CD4-positive, alpha-beta T cell treated with Interleukin-6 for 4 hours (primary cell): ENCODE measurements at regions not wholly inside any gene's neighbourhood (a gene's known extent, or its start where the extent isn't known, plus 50 kb on each side); places are given as distances from the start of the nearest gene placed in this dataset.
"Not testable (repeated sequence)": the region's sequence is repeated elsewhere in the genome, so short reads cannot be mapped to it uniquely, and the experiment has no call there.

Experiments
- DNase-seq: peaks from one replicate; pipeline ENCODE4 v3.0.0-alpha.2; 2020; ENCODE audit warnings: mixed read lengths

DNA sequence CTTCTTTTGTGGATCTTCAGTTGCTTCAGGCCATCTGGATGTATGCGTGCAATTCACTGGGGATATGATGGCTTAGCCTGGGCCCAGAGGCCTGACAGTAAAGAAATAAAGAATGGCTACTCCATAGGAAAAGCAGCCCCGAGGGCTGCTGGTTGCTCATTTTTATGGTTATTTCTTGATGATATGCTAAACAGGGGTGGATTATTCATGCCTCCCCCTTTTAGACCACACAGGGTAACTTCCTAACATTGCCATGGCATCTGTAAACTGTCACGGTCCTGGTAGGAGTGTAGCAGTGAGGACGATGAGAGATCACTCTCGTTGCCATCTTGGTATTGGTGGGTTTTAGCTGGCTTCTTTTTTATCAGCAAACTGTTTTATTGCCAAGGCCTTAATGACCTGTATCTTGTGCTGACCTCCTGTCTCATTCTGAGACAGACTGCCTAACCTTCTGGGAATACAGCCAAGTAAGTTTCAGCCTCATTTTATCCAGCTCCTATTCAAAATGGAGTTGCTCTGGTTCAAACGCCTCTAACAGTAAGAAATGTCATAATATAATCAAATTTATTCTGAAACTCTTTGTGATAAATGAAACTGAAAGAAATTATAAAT is 60.5 kb downstream of the DSEL start:
- DNase-seq: no peak

DNA sequence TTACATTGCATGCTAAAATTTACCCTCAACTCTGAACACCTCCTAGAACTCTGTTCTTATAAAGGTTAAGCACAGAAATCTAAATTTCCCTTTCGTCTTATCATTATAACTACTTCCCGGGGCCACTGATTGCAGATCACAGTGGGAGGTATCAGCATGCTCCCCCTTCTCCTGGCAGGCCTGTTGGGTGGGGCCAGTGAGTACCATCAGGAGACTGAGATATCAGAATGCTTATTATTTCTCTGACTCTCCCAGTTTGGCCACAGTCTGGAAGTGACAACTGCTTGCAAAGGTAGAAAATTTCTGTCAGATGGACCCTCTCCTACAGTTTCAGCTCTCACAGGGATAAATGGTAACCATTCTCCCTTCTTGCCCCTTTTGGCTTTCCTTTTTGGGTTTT is 62.6 kb downstream of the DSEL start:
- DNase-seq: no peak

DNA sequence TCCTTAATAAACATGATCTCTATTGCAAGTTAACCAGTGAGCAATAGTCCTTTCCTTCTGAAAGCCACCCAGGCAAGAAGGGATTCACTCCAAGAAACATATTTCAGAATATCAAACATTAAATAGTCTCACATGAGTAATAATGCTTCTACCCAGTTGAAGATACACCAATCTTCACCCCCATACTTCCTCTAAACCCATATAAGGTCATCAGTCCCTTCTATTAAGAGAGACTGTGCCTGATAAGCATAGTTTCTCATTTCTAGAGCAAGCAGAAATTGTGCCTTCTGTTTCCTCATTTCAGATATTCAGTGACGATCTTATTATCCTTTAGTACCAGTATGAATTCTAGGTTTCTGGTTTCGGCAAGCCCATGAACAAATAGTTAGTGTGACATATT is 64.6 kb downstream of the DSEL start:
- no peak for DNase-seq

DNA sequence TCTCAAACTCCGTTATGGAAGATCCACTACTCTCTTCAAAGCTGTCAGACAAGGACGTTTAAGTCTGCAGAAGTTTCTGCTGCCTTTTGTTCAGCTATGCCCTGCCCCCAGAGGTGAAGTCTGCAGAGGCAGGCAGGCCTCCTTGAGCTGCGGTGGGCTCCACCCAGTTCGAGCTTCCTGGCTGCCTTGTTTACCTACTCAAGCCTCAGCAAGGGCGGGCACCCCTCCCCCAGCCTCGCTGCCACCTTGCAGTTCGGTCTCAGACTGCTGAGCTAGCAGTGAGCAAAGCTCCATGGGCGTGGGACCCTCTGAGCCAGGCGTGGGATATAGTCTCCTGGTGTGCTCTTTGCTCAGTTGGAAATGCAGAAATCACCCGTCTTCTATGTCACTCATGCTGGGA is 65.4 kb downstream of the DSEL start:
- peak; percentile 23 for DNase-seq

DNA sequence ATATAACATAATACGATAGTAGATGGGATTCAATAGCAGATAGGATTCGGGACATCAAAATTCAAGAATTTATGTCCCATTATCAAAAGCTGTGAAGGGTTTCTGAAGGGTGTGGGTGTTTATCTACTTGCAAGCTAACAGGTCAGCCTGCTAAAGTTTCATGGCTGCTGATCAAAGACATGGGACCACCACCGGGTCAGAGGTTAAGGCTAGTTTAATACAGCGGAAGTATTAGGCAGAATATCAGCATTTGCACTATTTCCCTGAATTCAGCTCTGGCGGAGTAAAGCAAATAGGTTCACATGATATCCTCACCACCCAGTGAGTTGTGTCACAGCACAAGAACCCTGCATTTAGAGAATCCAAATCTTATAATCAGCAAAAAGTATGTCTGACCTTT is 82.5 kb downstream of the DSEL start:
- no peak for DNase-seq

DNA sequence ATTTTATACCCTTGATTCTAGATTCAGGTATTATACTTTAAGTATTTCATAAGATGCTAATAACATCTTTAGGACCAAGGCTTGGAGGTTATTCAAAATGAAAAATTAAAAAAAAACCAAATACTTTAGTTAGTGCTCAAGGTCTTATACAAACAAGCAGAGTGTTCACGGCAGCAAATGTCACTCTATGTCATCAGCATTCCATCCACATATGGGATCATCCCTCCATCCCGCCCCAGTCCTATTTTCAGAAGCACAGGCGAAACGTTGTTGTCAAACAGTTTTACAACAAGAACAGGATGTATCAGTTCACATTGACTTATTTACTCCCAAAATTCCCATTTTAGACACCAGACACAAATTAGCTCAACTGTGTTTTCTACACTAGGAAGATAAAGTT is 83.7 kb downstream of the DSEL start:
- DNase-seq: no peak

DNA sequence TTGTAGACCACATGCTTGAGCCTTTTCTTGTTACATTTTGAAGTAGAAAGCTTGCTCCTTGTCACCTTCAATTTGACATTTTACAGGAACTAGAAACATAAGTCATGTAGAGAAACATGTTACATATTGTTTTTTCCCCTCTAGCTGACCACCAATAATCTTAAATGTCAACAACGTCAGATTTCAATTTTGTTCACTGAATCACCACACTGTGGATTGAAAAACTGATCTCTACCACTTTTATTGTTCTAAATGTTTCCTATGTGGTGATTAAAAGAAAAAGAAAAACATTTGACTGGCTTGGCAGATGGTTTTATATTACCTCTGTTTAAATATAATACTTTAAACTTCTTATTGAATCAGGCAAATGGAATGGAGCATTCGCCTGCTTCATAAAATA is 87.7 kb downstream of the DSEL start:
- no peak for DNase-seq

DNA sequence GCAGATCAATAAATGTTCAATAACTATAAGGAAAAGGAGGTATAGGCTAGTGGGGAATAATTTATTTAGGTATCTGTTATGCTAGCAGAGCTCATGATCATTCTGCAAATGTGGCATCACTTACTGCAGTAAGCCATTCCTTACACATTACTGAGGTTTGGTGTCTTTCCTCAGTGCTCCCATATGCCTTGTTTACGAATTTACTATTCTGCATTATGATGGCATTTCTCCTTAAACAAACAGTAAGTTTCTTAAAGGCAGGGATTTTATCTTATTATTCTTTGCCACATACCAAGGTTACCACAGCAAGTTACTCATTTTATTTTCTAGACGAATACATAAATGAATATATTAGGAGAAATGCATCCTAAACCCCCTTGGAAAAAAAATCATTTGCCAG is 88.4 kb downstream of the DSEL start:
- DNase-seq: no peak

DNA sequence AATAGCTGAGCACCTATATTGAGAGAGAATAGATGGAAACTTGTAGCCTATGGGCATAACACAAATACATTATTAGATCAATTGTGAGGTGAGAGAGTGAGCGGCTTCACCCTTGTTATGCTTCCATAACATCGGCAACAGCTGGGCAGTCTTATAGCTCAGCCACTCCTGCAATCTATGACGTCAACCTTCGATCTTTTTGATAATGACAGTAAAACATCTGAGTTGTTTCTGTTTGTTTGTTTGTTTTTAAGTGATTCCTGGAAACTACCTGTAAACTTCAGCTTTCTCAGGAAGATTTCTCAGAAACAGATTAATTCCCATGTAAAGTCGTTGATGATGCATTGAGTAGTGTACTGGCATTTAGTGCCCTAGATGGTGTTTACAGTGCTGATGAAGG is 90.0 kb downstream of the DSEL start:
- DNase-seq: no peak

DNA sequence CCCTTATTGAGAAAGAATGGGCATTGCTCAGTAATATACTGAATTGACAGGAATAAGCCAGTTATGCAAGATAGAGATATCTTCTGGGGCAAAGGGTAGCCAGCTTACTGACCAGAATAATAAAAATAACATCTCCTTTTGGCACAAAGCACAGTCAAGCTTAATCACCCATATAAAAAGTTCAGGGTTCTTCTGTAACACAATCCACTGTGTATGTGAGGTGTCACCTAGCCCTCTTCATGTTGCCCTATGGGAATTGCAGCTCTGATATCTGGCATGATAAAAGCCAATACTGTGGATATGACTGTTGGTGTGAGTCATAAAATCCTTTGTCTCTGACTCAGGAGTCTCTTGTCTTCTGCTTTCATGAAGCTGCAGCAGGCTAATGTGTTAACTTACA is 90.8 kb downstream of the DSEL start:
- DNase-seq: no peak

DNA sequence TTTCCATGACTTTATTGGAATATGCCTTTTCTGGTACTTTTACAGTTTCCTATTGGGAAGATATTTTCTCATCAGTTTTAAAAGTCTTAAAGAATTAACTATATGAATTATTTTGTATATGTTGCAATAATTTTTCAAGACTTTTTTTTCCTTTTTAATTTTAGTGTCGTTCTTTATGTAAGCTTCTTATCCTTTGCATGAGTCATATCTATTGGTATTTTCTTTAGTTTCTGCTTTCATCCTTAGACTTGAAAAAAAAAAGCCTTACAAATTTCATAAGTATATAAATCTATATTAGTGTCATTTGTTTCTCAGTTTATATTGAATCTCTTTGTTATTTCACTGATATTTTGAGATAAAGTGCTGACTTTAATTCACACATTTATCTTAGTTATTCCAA is 94.9 kb downstream of the DSEL start:
- DNase-seq: no peak

DNA sequence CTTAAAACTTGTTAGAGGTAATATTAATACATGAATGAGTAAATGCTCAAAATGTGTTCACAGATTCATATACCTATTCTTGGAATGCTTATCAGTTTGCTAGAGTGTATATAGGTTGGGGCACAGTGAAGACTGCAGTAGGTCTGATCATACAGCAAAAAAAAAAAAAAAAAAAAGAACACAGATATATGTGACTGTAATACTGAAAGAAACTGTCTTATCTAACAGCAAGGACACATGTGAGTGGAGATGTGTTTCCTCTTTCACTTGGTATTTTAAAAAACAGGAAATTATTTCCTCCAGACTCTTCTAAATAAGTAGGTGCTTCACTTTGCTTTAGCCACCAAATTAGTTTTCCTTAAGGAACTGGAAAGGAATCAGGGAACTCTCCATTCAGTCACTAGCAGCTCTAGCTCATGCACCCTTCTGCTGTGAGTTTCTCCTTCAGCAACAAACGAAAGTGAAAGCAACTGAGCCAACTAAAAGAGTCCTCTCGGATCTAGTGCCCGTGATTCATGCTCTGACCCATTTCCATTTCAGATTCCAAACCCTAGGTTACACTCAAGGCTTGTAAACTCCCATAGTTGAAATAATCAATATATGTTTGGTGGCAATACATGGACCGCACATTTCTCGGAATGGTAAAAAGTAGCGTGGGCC is 98.5 kb downstream of the DSEL start:
- DNase-seq: peak; percentile 21

DNA sequence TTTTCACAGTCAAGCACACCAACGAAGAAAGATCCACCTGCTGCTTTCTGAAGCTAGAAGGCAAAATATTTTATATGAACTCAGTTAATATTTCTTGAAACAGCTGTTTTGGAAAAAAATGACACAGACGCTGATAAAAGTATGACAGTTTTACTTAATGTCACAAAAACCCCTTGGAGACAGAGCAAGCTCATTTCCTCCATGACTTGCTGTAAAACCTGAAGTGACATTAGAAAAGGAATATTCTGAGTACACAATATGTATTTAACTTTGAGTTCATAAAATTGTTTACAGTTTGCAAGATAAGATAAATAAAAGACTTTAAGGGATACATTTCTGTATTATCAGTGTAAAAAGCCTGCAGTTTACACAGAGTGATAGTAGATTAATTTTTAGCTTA is 105.4 kb downstream of the DSEL start:
- DNase-seq: no peak

DNA sequence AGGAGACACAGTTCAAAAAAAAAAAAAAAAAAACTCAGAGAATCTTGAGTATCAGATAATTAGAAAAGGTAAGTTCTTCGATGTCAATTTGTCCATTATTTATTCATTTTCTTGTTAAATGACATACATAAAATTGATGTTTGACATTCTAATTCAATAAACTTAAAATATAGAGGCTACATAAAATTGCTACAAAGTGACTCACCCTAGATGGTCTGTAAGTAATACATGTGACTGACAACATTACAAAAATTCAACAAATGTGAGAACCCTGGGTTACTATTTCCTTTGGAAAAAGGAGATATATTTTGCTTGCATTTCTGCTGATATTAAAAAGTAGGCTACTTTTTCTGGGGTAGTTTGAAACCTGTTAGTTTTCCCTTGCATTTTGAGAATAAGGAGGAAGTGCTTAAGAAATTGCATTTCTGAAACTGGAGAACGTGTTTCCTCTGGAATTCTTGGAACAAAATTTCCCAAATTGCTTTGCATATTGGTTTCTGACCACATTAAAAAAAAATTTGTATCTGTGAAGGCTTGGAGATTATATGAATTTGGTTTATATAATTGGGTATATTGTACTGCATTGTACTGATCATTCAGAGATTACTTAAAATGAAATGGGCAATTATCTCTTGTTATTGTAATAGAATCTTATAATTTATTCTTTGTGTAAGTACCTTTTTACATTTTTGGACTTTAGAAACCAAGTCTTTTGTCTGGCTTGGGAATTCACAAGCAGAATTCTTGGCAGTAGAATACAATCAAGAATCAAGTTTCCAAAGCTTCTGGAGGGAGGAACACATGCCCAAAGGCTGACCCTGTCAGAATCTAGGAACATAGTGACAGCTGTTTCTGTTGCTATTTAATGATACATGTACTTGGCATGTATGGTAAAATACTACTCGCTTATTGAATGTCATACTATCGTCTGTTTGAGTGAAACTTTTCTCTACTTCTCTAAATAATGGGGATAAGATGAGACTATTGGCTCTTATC is 106.1 kb downstream of the DSEL start:
- DNase-seq: no peak

DNA sequence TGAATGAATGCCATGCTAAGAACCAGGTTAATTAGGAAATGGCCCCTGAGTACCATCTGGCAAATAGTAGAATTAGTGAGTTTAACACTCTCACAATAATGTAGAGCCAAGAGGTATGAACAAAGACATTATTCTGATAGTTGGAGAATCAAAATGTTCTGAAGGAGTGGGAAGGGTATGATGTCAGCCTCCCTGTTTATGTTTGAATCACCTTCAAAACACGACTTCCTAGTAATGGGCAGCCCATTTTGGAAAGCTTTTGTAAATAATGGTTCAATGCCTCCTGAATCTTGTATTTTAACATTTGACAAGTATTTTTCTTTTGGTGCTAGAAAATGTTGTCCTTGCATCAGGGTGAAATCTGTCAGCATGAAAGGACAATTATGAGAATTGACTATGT is 108.3 kb downstream of the DSEL start:
- no peak for DNase-seq

DNA sequence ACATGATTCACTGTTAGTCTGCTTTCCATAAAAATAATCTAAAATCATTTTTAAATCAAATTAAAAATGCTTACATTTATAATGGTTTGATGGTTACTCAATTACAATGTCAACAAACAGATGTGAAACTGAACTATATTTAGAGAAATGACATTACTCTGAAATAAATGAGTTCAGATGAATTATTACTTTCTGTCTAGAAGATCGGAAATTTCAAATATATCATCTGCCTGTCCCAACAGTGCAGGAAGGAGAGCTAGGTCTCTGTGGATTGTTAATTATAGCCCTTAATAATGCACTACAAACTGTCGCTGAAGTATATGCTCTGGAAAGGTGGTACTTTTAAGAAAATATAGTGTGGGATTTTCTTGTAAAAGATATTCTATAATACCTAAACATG is 109.8 kb downstream of the DSEL start:
- no peak for DNase-seq

DNA sequence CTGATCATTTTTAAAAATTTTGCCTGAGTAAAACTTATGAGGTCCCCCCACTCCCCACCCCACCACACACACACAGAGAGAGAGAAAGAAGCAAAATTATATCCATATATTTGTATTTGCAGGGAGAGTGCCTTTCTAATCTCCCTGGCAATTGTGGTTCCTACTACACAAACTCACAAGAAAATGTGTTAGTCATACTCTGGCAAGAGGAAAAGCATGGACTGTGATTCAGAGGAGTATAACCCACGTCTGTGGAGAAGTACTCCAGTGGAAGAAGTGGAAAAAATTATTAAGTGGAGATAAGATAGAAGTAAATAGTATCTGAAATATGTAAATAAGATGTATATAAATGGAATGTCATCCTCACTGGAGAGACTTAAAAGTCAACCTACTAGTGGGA is 114.0 kb downstream of the DSEL start:
- DNase-seq: no peak

DNA sequence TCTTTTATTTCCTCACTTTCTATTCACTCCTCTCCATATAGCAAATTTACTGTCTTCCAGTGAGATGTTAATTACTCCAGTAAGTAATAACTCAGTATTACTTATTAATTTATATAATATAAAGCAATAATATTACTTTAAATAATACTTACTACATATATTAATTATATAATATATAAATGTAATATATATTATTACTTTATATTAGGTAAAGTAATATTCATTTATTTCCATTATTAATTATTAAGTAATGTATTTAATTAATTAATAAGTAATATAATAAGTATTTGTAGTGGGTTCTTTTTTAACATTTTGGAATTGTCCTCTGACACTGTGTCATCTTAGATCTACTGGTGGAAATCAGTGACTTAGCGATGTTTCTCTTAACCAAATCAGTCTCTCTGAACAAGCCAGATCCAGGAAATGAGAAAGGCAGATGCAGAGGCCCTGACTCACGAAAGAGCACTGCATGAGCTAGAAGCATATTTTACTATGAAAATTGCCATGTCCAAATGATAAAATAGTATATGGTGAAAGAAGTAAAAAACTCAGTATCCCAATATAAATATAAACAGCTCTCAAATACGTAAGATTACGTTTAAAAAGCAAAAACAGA is 115.9 kb downstream of the DSEL start:
- DNase-seq: no peak

DNA sequence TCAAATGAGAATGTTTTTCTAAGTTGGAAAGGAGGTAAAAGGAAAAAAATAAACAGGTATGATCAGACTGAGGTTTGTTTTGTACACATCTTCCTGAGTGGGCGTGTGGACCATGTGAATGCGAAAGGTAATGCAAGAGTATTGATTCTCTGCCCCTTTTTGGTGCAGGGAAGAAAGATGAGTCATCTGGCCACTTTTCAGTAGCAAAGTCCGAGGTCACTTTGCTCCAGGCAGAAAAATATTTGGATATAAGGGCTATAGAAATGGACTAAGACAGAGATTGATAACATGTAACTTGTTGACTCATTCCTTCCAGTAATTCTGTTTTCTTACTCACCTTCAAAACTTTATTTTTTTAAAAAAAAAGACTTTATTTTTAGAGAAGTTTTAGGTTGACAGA is 130.5 kb downstream of the DSEL start:
- no peak for DNase-seq

DNA sequence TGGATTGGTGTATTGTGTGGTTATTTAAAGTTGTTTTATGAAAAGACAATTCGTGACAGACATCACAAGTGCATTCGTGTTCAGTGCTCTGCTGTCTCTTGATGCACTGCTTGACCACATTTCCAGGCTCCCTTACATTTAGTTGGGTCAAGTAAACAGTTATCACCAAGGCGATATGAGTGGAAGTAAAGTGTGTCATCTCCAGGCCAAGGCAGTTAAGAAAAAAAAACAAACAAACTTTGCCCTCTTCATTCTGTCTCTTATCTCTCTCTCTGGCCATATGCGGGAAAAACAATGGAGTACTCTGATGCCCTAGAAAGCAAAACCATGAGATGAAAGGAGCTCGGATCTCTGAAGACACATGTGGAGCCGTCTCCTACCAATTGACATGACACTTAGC is 131.1 kb downstream of the DSEL start:
- no peak for DNase-seq

DNA sequence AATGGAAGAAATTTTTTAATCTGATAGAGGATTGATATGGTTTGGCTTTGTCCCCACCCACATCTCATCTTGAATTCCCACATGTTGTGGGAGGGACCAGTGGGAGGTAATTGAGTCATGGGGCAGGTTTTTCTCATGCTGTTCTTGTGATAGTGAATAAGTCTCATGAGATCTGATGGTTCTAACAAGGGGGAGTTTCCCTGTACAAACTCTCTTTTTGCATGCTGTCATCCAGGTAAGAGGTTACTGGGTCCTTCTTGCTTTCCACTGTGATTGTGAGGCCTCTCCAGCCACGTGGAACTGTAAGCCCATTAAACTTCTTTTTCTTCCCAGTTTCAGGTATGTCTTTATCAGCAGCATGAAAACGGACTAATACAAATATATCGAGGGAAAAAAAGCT is 132.5 kb downstream of the DSEL start:
- DNase-seq: not testable (repeated sequence)

DNA sequence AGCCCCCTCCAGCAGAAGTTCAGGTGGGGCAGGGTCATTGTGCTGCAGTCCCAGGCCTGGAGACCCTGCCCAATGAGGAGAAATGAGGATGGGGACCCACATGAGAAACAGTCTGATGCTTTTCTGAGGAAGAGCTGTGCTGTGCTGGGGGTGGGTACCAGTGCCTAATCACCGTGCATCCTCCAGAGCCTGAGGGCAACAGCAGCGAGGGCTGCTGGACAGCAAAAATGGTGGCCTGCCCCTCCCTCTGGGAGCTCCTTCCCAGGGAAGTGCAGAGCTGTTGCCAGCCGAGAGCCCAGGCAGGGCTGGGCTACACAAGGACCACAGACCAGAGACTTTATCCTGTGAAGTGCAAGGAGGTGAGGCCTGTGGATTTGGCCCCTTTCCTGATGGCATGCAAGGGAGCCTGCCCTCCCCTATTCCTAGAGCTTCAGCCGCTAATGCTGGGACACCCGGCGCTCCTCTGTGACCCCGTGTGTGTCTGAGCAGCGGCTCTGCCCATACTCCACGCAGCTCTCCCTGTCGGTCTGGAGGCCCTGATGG is 134.8 kb downstream of the DSEL start:
- no peak for DNase-seq

DNA sequence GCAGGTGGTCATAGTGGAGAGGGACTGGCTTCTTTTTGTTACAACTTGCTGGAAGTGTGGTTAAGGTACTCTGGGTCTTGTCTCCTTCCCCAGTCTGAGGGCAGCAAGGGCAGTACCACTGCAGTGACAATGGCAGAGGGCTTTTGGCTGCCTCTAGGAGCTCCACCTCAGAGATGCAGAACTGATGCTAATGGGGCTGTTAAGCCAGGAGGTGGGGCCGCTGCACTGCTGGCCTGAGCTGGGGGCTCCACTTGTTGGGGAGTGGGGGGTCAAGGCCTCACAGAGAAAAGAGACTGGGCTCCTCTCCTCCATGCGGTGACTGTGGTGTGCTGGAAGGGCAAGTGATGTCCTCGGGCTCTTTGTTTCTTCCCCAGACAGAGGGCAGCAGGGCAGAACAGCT is 135.7 kb downstream of the DSEL start:
- DNase-seq: no peak
